ENCODE measurements at regions not wholly inside any gene's neighbourhood (a gene's known extent, or its start where the extent isn't known, plus 50 kb on each side); places are given as distances from the start of the nearest gene placed in this dataset.

GRCh38 chr14:55754471-55754870, 174.5 kb downstream of the KTN1 start:
- Histone ChIP-seq H2AFZ (ENCODE audit: insufficient read depth, low read length, poor library complexity) (no peak overlapping the region), H3K9ac (ENCODE audit: low read length) (no peak overlapping the region), H3K9me3 (ENCODE audit: insufficient read depth, low read depth, low read length) (no peaks in the 10 kb centered on the region), H2BK120ac (ENCODE audit: insufficient read depth, low read length, poor library complexity) (no peak overlapping the region), H3K14ac (ENCODE audit: low read length) (no peak overlapping the region), H3K4me1 (ENCODE audit: control insufficient read depth in 1 of 2, insufficient read depth in 2 of 2, low read length in 2 of 2) (no peaks in the 10 kb centered on the region), H2AK5ac (ENCODE audit: low read length) (no peak overlapping the region), H3K27ac (ENCODE audit: low read depth, low read length) (no peak overlapping the region), H2BK5ac (ENCODE audit: low read depth, low read length, poor library complexity) (no peak overlapping the region), H3K36me3 (ENCODE audit: control insufficient read depth in 1 of 2, insufficient read depth in 2 of 2, low read length in 2 of 2) (no peaks in the 10 kb centered on the region), H4K8ac (ENCODE audit: low read depth, low read length) (no peak overlapping the region), H2BK12ac (ENCODE audit: low read length) (no peak overlapping the region), H3K4ac (ENCODE audit: low read depth, low read length) (no peak overlapping the region), H3K18ac (ENCODE audit: low read length) (no peak overlapping the region), H3K4me2 (ENCODE audit: low read length) (no peak overlapping the region), H4K91ac (ENCODE audit: low read depth, low read length) (no peak overlapping the region), H3K79me1 (ENCODE audit: low read length) (no peaks in the 10 kb centered on the region), H4K12ac (ENCODE audit: low read depth, low read length) (no peak overlapping the region), H3K27me3 (ENCODE audit: insufficient read depth, low read length) (no peaks in the 10 kb centered on the region), H3K23ac (ENCODE audit: low read length) (no peak overlapping the region), H3K79me2 (ENCODE audit: control insufficient read depth, insufficient read depth, low read length, poor library complexity) (no peaks in the 10 kb centered on the region), H3K4me3 (ENCODE audit: low read depth, low read length) (no peak overlapping the region)
- DNase-seq, result peak; percentile 87 to 94
- no CpG with 5 or more reads among the region's 2 CpGs for WGBS (ENCODE audit: extremely low coverage, insufficient coverage, insufficient read length)

GRCh38 chr14:55754871-55755270, 174.9 kb downstream of the KTN1 start:
- Histone ChIP-seq H3K79me2 (ENCODE audit: control insufficient read depth, insufficient read depth, low read length, poor library complexity) (no peaks in the 10 kb centered on the region), H3K4me1 (ENCODE audit: control insufficient read depth in 1 of 2, insufficient read depth in 2 of 2, low read length in 2 of 2) (no peaks in the 10 kb centered on the region), H3K27ac (ENCODE audit: low read depth, low read length) (no peak overlapping the region), H2BK120ac (ENCODE audit: insufficient read depth, low read length, poor library complexity) (no peak overlapping the region), H3K4me2 (ENCODE audit: low read length) (no peak overlapping the region), H3K79me1 (ENCODE audit: low read length) (no peaks in the 10 kb centered on the region), H2AK5ac (ENCODE audit: low read length) (no peak overlapping the region), H2BK12ac (ENCODE audit: low read length) (no peak overlapping the region), H3K9ac (ENCODE audit: low read length) (no peak overlapping the region), H4K8ac (ENCODE audit: low read depth, low read length) (no peak overlapping the region), H3K4me3 (ENCODE audit: low read depth, low read length) (no peak overlapping the region), H2BK5ac (ENCODE audit: low read depth, low read length, poor library complexity) (no peak overlapping the region), H3K9me3 (ENCODE audit: insufficient read depth, low read depth, low read length) (no peaks in the 10 kb centered on the region), H2AFZ (ENCODE audit: insufficient read depth, low read length, poor library complexity) (no peak overlapping the region), H3K36me3 (ENCODE audit: control insufficient read depth in 1 of 2, insufficient read depth in 2 of 2, low read length in 2 of 2) (no peaks in the 10 kb centered on the region), H3K14ac (ENCODE audit: low read length) (no peak overlapping the region), H3K23ac (ENCODE audit: low read length) (no peak overlapping the region), H3K4ac (ENCODE audit: low read depth, low read length) (no peak overlapping the region), H3K18ac (ENCODE audit: low read length) (no peak overlapping the region), H4K12ac (ENCODE audit: low read depth, low read length) (no peak overlapping the region), H3K27me3 (ENCODE audit: insufficient read depth, low read length) (no peaks in the 10 kb centered on the region), H4K91ac (ENCODE audit: low read depth, low read length) (no peak overlapping the region)
- DNase-seq, result peak; percentile 57 to 83
- WGBS (ENCODE audit: extremely low coverage, insufficient coverage, insufficient read length), result no CpG with 5 or more reads among the region's 5 CpGs

DNA sequence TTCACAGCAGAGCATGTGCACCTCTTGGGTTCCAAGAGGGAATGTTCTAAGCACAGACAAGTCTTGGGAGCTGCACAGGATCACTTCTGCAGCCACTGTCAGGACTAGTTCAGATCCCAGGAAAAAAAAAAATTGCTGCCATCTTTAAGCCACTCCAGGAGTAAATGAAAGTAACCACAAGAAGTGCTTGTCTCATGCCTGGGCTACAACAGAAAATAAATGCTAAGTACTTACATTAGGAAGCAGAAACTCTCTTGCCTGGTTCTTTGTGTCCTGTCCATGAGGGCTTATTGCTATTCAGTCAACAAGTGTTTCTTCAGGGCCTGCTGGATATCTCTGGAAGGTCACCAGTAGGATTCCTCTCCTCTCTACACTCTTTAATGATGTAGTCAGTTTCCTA, 176.1 kb downstream of the KTN1 start:
- Histone ChIP-seq H3K23ac (ENCODE audit: low read length) (no peak overlapping the region), H3K18ac (ENCODE audit: low read length) (no peak overlapping the region)

GRCh38 chr14:55756557-55756956, 176.6 kb downstream of the KTN1 start:
- H2BK12ac ChIP-seq (ENCODE audit: low read length), result no peak overlapping the region
- no peaks in the 10 kb centered on the region for H3K79me1 ChIP-seq (ENCODE audit: low read length)
- no peak overlapping the region for H3K18ac ChIP-seq (ENCODE audit: low read length)
- H4K8ac ChIP-seq (ENCODE audit: low read depth, low read length), result no peak overlapping the region
- no peak overlapping the region for H3K23ac ChIP-seq (ENCODE audit: low read length)
- no peak for DNase-seq
- no peak overlapping the region for H2AFZ ChIP-seq (ENCODE audit: insufficient read depth, low read length, poor library complexity)
- no peaks in the 10 kb centered on the region for H3K36me3 ChIP-seq (ENCODE audit: control insufficient read depth in 1 of 2, insufficient read depth in 2 of 2, low read length in 2 of 2)
- no peak overlapping the region for H3K27ac ChIP-seq (ENCODE audit: low read depth, low read length)
- WGBS (ENCODE audit: extremely low coverage, insufficient coverage, insufficient read length), result no CpG with 5 or more reads among the region's 2 CpGs
- no peaks in the 10 kb centered on the region for H3K9me3 ChIP-seq (ENCODE audit: insufficient read depth, low read depth, low read length)
- no peak overlapping the region for H3K4me3 ChIP-seq (ENCODE audit: low read depth, low read length)
- no peak overlapping the region for H3K4ac ChIP-seq (ENCODE audit: low read depth, low read length)
- no peak overlapping the region for H2BK120ac ChIP-seq (ENCODE audit: insufficient read depth, low read length, poor library complexity)
- no peak overlapping the region for H3K14ac ChIP-seq (ENCODE audit: low read length)
- H3K9ac ChIP-seq (ENCODE audit: low read length), result no peak overlapping the region
- H4K12ac ChIP-seq (ENCODE audit: low read depth, low read length), result no peak overlapping the region
- no peaks in the 10 kb centered on the region for H3K27me3 ChIP-seq (ENCODE audit: insufficient read depth, low read length)
- no peak overlapping the region for H3K4me2 ChIP-seq (ENCODE audit: low read length)
- H4K91ac ChIP-seq (ENCODE audit: low read depth, low read length), result no peak overlapping the region
- no peaks in the 10 kb centered on the region for H3K79me2 ChIP-seq (ENCODE audit: control insufficient read depth, insufficient read depth, low read length, poor library complexity)
- no peaks in the 10 kb centered on the region for H3K4me1 ChIP-seq (ENCODE audit: control insufficient read depth in 1 of 2, insufficient read depth in 2 of 2, low read length in 2 of 2)
- no peak overlapping the region for H2BK5ac ChIP-seq (ENCODE audit: low read depth, low read length, poor library complexity)
- no peak overlapping the region for H2AK5ac ChIP-seq (ENCODE audit: low read length)

More for the DNA sequence above, 176.1 kb downstream of the KTN1 start:
- H4K91ac ChIP-seq (ENCODE audit: low read depth, low read length), result no peak overlapping the region
- no peak overlapping the region for H4K12ac ChIP-seq (ENCODE audit: low read depth, low read length)
- no peak overlapping the region for H2BK5ac ChIP-seq (ENCODE audit: low read depth, low read length, poor library complexity)
- no peak overlapping the region for H2BK12ac ChIP-seq (ENCODE audit: low read length)
- H3K4me3 ChIP-seq (ENCODE audit: low read depth, low read length), result no peak overlapping the region
- no peak overlapping the region for H3K4ac ChIP-seq (ENCODE audit: low read depth, low read length)
- H2BK120ac ChIP-seq (ENCODE audit: insufficient read depth, low read length, poor library complexity), result no peak overlapping the region
- H2AK5ac ChIP-seq (ENCODE audit: low read length), result no peak overlapping the region
- no peaks in the 10 kb centered on the region for H3K79me1 ChIP-seq (ENCODE audit: low read length)
- no peaks in the 10 kb centered on the region for H3K79me2 ChIP-seq (ENCODE audit: control insufficient read depth, insufficient read depth, low read length, poor library complexity)
- no peak overlapping the region for H3K4me2 ChIP-seq (ENCODE audit: low read length)
- no peaks in the 10 kb centered on the region for H3K4me1 ChIP-seq (ENCODE audit: control insufficient read depth in 1 of 2, insufficient read depth in 2 of 2, low read length in 2 of 2)
- no peak overlapping the region for H2AFZ ChIP-seq (ENCODE audit: insufficient read depth, low read length, poor library complexity)
- no peak overlapping the region for H3K14ac ChIP-seq (ENCODE audit: low read length)
- DNase-seq, result no peak
- H3K9me3 ChIP-seq (ENCODE audit: insufficient read depth, low read depth, low read length), result no peaks in the 10 kb centered on the region
- H4K8ac ChIP-seq (ENCODE audit: low read depth, low read length), result no peak overlapping the region
- no peak overlapping the region for H3K9ac ChIP-seq (ENCODE audit: low read length)
- no peaks in the 10 kb centered on the region for H3K36me3 ChIP-seq (ENCODE audit: control insufficient read depth in 1 of 2, insufficient read depth in 2 of 2, low read length in 2 of 2)
- no peaks in the 10 kb centered on the region for H3K27me3 ChIP-seq (ENCODE audit: insufficient read depth, low read length)
- H3K27ac ChIP-seq (ENCODE audit: low read depth, low read length), result no peak overlapping the region

All from trophoblast cell (in vitro differentiated cells and primary cell).